Breast epithelium (tissue), 3 donors: ENCODE measurements at regions not wholly inside any gene's neighbourhood (a gene's known extent, or its start where the extent isn't known, plus 50 kb on each side); places are given as distances from the start of the nearest gene placed in this dataset.

Experiments used
- POLR2A ChIP-seq: fragments of 450-650 bp; IDR thresholded peaks from one replicate; pipeline ENCODE4 v1.6.1; 2016; ENCODE audit warnings: antibody characterized with exemption, mild to moderate bottlenecking, moderate library complexity
- POLR2AphosphoS5 ChIP-seq, 3 donors: sonication (generic); formaldehyde crosslinking; IDR thresholded peaks; one replicate each; pipeline ENCODE4 v1.6.1; 2017; ENCODE audit warnings: antibody characterized with exemption in 3 of 3
- TF ChIP-seq, protein P1 (sequence below), 3 donors: fragments of 450-650 bp; IDR thresholded peaks; one replicate each; pipeline ENCODE4 v1.5.1; 2016 to 2017; ENCODE audit warnings: antibody characterized with exemption in 3 of 3, mild to moderate bottlenecking in 3 of 3, moderate library complexity in 3 of 3

DNA sequence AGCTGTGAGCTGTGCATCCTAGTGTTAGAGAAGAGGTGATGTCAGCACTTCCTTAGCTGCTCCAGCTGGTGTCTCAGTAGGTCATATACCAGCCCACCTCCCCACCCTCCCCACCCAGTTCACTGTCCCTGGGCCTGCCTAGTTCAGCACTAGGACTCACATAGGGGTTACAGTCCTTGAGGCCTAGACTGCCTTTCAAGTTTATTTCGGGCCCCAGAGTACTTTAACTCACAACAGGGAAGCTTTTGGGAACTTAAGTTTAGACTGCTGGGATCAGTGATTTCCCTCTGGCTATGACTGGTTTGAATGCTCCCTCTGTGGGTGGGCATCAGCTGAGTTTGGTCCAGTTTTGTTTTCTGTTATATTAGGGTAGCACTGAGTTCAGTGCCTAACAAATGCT lies 139.2 kb upstream of the MMS22L start:
- TF ChIP-seq, protein P1, sequence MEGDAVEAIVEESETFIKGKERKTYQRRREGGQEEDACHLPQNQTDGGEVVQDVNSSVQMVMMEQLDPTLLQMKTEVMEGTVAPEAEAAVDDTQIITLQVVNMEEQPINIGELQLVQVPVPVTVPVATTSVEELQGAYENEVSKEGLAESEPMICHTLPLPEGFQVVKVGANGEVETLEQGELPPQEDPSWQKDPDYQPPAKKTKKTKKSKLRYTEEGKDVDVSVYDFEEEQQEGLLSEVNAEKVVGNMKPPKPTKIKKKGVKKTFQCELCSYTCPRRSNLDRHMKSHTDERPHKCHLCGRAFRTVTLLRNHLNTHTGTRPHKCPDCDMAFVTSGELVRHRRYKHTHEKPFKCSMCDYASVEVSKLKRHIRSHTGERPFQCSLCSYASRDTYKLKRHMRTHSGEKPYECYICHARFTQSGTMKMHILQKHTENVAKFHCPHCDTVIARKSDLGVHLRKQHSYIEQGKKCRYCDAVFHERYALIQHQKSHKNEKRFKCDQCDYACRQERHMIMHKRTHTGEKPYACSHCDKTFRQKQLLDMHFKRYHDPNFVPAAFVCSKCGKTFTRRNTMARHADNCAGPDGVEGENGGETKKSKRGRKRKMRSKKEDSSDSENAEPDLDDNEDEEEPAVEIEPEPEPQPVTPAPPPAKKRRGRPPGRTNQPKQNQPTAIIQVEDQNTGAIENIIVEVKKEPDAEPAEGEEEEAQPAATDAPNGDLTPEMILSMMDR (IDR thresholded peaks at IDR 0.05), result no peak
- TF ChIP-seq POLR2A (no peak), POLR2AphosphoS5 (IDR thresholded peaks at IDR 0.05) (no peak)
